ENCODE measurements at regions not wholly inside any gene's neighbourhood (a gene's known extent, or its start where the extent isn't known, plus 50 kb on each side); places are given as distances from the start of the nearest gene placed in this dataset.

GRCh38 chr6:55040102-55040848 lies 134.0 kb upstream of the HCRTR2 start:
- H3K27ac ChIP-seq: no peak overlapping the region
- no peaks in the 10 kb centered on the region for H3K27me3 ChIP-seq
- DNase-seq (no peak), ATAC-seq (no peak)
- H3K9me3 ChIP-seq: peaks cover 0 to 5% (median 0%) of the 10 kb centered on the region in 11 donors
- no peaks in the 10 kb centered on the region for H3K36me3 ChIP-seq
- no peak for TF ChIP-seq CTCF (IDR thresholded peaks at IDR 0.05)
- WGBS, 2 donors: 77 to 80% methylated on average over 3 of the region's 3 CpGs
- no peaks in the 10 kb centered on the region for H3K4me1 ChIP-seq
- intact Hi-C loops (cut with DNase I): no loop called here
- no peak overlapping the region for H3K4me3 ChIP-seq

GRCh38 chr6:55046869-55047422 lies 127.4 kb upstream of the HCRTR2 start:
- WGBS, 2 donors: 34 to 37% methylated on average over 4 of the region's 4 CpGs
- intact Hi-C loops (cut with DNase I): no loop called here
- TF ChIP-seq CTCF (IDR thresholded peaks at IDR 0.05): no peak
- no peaks in the 10 kb centered on the region for H3K27me3 ChIP-seq
- H3K4me1 ChIP-seq: peaks cover 0 to 19% (median 9%) of the 10 kb centered on the region in 9 donors
- peak in 1 of 2 donors; percentile 18 for DNase-seq
- H3K36me3 ChIP-seq: no peaks in the 10 kb centered on the region
- no peak overlapping the region for H3K27ac ChIP-seq
- H3K4me3 ChIP-seq: no peak overlapping the region
- peaks cover 0 to 5% (median 0%) of the 10 kb centered on the region in 11 donors for H3K9me3 ChIP-seq
- peak; percentile 20 to 94 (median 38) for ATAC-seq

GRCh38 chr6:55047451-55048044 lies 126.8 kb upstream of the HCRTR2 start:
- Histone ChIP-seq H3K27me3 (no peaks in the 10 kb centered on the region), H3K36me3 (no peaks in the 10 kb centered on the region), H3K9me3 (peaks cover 0 to 5% (median 0%) of the 10 kb centered on the region in 11 donors), H3K27ac (no peak overlapping the region), H3K4me3 (no peak overlapping the region), H3K4me1 (peaks cover 0 to 19% (median 9%) of the 10 kb centered on the region in 9 donors)
- ATAC-seq: no peak
- no peak for TF ChIP-seq CTCF (IDR thresholded peaks at IDR 0.05)
- no peak for DNase-seq
- intact Hi-C loops (cut with DNase I): no loop called here
- 61 to 66% methylated on average over 2 of the region's 2 CpGs for WGBS, 2 donors

- intact Hi-C loops (cut with DNase I): no loop called here
- ATAC-seq (no peak), DNase-seq (no peak)
- Histone ChIP-seq H3K27me3 (no peaks in the 10 kb centered on the region), H3K4me1 (peaks cover 0 to 19% (median 9%) of the 10 kb centered on the region in 9 donors), H3K4me3 (no peak overlapping the region), H3K27ac (no peak overlapping the region), H3K36me3 (no peaks in the 10 kb centered on the region), H3K9me3 (no peaks in the 10 kb centered on the region)
- TF ChIP-seq CTCF (IDR thresholded peaks at IDR 0.05): no peak
- WGBS, 2 donors: 92 to 94% methylated on average over 1 of the region's 1 CpG
These were observed 124.4 kb upstream of the HCRTR2 start for GRCh38 chr6:55049866-55050265.
